NCI-H2196 treated with DMSO at 0.1 percent for 48 hours (cell line): ENCODE measurements at regions not wholly inside any gene's neighbourhood (a gene's known extent, or its start where the extent isn't known, plus 50 kb on each side); places are given as distances from the start of the nearest gene placed in this dataset.
"Not testable (repeated sequence)": the region's sequence is repeated elsewhere in the genome, so short reads cannot be mapped to it uniquely, and the experiment has no call there.

ENCODE experiments used
- DNase-seq: peaks from one replicate; lab custom pipeline; 2025; ENCODE audit not compliant: unreplicated experiment; lab: John Stamatoyannopoulos, UW

- no peak for DNase-seq
These were observed 1652.0 kb downstream of the MRPL39 start for GRCh38 chr21:23955135-23955843.

- DNase-seq = no peak
These were observed 1655.0 kb downstream of the MRPL39 start for GRCh38 chr21:23952269-23952668.

GRCh38 chr21:23951251-23951650 lies 1656.0 kb downstream of the MRPL39 start:
- DNase-seq = no peak

DNA sequence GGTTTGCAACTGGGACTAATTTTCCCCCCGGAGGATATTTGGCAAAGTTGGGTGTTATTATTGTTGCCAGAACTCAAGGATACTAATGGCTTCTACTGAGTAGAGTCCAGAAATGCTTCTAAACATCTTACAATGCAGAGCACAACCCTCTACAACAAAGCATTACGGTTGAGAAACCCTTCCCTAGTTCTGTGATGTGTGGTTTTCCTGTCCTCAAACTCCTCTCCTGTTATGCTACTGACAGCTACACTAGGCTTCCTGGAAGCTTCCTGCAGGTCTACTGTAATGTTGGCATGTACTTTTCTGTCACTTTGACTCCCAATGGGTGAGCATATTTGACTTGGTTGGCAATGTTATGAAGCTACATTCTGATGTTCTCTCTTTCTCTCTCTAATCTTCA lies 1656.9 kb downstream of the MRPL39 start:
- no peak for DNase-seq

- no peak for DNase-seq
These were observed 1657.8 kb downstream of the MRPL39 start for GRCh38 chr21:23949493-23949892.

DNA sequence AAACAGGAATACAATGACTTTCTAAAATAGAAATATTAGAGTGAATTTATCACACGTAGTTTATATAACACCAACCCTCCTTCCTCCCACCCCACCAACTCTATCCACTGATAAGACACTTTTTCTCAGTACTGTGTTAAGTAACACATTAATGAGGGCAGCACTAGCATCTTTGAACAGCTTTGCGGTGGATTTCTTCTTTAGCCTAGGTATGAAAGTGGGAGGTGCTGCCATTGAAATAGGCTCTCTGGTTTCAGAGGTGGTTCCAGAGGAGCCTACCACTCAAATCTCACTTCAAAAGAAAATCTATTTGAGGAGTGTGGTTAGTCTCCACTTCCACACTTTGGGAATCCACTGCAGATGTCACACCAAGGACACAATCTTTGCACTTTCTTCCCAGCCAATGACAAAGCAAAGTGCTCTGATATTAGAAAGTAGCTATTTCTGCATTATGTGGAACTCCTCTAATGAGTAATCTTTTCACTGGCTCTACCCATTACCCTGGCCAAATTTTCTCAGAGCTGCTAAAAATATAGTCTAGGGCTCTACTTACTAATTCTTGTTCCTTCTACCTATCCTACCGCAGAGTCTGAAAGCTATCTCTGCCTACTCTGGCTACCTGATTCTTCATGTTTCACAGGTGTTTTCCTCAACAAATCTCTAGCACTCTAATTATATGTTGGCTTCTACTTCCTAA lies 1667.8 kb downstream of the MRPL39 start:
- DNase-seq = no peak

DNA sequence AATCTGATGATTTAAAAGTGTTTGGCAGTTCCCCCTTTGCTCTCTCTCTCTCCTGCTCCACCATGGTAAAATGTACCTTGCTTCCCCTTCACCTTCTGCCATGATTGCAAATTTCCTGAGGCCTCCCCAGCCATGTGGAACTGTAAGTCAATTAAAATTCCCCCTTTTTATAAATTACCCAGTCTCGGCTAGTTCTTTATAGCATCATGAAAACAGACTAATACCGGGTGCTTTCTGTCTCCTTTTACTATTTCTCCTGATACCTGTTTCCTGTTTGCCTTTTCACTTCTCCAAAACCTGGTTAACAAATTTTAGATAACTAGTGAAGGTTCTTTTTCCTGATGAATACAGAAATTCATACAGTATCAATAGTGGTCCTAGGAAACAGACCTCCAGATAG lies 1670.3 kb downstream of the MRPL39 start:
- no peak for DNase-seq

GRCh38 chr21:23936224-23936623 lies 1671.1 kb downstream of the MRPL39 start:
- no peak for DNase-seq

GRCh38 chr21:23930565-23930964 lies 1676.7 kb downstream of the MRPL39 start:
- DNase-seq = no peak

DNA sequence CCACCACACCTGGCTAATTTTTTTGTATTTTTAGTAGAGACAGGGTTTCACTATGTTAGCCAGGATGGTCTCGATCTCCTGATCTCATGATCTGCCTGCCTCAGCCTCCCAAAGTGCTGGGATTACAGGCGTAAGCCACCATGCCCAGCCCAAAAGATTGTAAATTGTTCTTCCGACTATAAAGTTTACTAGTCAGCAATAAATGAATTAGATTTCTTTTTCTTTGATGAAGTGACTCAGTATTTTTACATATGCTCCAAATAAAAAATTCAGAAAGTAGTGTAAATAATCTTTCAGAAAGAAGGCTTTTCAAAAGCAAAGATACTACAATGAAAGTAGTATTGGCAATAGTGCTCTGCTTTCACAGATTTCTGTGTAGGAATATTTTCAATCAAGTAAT lies 1680.9 kb downstream of the MRPL39 start:
- DNase-seq = not testable (repeated sequence)

DNA sequence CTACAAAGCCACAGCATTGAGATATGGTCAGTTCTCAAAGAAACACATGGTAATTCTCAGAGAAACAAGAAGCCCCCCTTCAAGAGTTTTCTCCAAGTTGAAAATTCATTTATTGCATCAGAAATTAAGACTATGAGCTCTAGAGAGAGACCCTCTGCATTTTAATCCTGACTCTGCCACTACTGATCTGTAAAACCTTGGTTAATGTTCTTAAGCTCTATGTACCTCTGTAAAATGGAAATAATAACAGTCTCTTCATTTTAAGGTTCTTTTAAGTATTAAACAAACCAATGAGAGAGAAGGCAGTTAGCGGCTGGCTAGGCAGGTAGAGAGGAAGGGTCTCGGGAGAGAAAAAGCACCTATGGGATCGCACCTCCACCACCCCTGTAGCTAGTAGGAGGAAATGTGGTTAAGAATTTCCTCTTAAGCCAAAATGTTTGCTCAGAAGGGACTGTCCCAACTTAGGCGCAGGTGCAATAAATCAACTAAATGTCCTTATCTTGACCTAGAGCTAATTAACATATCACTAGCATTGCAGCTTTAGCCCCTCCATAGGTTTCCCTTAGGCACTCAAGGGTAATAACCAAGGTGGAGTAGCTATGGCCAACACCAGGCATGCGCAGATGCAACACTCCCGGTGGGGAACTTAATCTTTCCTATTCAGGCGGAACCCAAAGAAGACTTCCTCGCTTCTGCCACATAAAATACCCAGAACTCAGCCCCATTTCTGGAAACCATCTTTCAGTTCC lies 1685.4 kb downstream of the MRPL39 start:
- DNase-seq = no peak

- no peak for DNase-seq
These were observed 1706.6 kb downstream of the MRPL39 start for GRCh38 chr21:23900727-23901126.

DNA sequence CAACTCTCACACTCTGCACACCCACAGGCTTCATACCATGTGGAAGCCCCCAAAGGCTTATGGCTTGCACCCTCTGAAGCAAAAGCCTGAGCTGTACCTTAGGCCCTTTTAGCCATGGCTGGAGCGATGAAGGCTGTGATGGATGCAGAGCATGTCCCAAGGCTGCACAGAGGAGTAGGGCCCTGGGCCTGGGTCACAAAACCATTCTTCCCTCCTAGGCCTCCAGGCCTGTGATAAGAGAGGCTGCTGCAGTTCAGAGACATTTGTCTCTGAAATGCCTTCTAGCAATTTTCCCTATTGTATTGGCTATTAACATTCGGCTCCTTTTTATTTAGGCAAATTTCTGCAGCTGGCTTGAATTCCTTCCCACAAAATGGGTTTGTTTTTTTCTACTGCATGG lies 1707.7 kb downstream of the MRPL39 start:
- no peak for DNase-seq

- no peak for DNase-seq
These were observed 1716.6 kb downstream of the MRPL39 start for GRCh38 chr21:23890652-23891051.

DNA sequence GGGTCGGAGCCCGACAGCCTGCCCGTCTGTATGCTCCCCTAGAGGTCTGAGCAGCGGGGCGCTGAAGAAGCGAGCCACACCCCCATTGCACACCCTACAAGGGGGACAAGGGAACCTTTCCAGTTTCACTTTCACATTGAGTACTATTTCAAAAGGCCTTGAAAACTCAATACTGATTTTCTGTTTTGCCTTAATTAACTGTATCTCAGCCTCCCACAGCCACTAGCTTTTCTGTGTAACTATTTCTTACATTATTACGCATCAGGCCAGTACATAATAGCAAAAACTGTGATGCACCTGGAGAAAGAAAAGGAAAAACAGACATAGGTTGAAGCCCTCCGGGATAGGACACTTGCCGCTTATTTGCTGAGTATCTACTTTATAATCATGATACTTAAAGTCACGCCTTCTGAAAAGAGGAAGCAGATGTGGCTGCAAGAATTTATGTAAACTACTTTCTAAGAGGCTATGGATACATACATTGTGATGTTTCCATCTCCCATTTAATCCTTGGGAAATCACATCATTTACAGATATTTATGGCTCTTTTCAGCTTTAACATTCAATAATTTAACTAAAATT lies 1719.5 kb downstream of the MRPL39 start:
- no peak for DNase-seq

DNA sequence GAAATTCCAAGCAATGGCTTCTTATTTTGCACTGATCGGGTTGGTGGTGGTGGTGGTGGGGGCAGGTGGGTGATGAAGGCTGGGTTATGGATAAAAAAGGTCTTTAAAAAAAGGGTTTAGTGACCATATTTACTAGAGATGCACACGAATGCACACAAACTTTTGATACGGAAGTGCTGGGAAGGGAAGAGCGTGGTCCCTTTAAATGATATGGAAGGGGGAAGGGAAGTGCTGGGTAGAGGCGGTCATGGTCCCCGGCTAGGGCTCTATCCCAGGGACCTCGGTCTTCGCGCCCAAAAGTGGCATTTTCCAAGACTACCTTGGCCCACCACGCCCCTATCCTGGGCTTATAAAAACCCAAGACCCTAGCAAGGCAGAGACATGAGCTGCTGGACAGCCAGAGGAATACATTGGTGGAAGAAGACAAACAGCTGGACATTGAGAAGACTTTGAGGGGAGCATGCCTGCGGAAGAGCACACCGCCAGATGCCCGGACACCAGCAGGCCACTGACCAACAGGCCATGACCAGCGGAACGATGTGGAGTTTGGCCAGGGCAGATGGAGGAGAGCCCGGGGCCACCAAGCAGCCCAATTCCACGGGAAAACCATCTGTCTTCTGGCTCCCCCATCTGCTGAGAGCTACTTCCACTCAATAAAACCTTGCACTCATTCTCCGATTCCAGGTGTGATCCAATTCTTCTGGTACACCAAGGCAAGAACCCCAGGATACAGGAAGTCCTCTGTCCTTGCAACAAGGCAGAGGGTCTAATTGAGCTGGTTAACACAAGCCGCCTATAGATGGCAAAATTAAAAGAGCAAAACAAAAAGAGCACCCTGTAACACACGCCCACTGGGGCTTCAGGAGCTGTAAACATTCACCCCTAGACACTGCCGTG lies 1720.2 kb downstream of the MRPL39 start:
- no peak for DNase-seq

DNA sequence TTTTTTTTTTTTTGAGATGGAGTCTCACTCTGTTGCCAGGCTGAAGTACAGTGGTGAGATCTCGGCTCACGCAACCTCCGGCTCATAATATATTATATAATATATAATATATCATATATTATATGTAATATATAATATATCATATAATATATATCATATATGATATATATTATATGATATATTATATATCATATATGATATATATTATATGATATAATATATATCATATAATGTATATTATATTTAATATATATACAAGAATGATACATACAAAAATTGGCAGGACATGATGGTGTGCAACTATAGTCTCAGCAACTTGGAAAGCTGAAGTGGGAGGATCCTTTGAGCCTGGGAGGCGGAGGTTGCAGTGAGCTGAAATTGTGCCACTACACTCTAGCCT lies 1725.5 kb downstream of the MRPL39 start:
- no peak for DNase-seq

DNA sequence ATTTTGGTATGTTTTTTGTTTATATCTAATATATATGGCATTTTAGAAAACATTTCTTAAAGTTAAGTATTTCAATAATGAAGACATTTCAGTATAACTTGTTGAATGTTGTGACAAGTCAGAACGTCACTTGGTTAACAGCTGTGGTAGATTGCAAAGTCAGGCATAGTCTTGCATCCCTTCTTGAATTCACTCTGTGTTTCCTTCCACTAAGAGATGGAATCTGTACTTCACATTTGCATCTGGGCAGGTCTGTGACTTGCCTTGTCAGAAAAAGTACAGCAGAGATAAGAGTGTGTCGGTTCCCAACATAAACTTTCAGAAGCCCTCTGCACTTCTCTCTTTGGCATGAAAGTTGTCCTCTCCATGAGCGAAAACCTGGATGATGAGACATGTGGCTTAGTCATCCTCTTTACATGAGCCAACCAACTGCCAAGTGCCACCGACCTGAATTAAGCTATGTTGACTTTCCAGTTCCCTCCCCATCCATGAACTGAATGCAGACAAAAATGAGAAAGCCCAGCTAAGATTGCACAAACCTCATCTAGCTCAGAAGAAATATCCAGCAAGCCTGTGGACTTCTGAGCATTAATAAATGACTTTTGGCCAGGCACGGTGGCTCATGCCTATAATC lies 1730.2 kb downstream of the MRPL39 start:
- no peak for DNase-seq

DNA sequence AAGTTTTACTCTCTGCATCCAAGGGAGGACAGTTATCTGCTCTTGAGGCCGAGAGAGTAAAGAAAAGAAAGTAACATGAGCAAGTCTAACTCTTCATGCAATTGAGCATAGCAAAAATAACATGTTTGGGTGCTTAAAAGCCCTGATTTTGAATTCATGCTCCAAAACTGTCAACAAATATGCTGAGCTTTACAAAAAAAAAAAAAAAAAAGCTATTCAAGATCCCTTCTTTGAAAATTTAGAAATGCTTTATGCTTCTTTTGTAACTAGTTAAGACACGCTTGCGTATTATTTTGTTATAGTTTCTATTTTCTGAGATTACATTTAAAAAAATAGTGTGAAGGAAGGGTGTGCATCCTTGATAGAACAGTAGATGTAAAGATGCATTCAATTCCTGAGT lies 1733.0 kb downstream of the MRPL39 start:
- DNase-seq = no peak

DNA sequence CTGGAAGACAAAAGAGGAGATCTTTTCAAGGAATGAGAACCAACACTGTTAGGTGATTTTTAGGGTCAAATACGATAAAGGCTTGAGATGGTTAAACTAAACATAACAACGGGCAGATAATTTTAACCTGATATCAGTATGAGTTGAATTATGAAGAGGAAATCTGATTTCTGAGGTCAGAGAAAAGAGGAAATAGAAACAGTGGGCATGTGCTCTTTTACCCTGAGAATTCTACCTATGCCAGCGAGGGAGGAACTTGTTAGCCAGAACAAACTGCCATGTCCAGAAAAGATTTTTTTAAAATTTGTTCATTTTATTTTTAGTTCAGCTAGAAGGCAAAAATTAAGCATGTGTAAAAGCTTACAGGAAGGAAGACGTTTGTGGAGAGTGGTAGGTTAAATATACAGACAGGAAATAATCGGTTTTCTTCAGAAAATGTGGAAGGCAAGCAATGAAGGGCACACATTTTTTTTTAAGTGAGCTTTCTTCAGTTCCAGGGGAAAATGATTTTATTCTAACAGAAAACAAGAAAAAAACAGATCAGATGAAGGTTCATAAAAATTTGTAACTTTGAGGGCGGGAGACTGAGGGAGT lies 1745.3 kb downstream of the MRPL39 start:
- no peak for DNase-seq
